GM21737 (cell line): ENCODE measurements at regions not wholly inside any gene's neighbourhood (a gene's known extent, or its start where the extent isn't known, plus 50 kb on each side); places are given as distances from the start of the nearest gene placed in this dataset.

Experiments used
- ATAC-seq: cut with Tn5 transposase; IDR thresholded peaks from one replicate; pipeline ENCODE4 v1.9.1; 2021; ENCODE audit warnings: mild to moderate bottlenecking, moderate library complexity; ENCODE audit not compliant: unreplicated experiment

GRCh38 chrY:17235769-17236168 is 644.3 kb downstream of the CDY2B start:
- no peak for ATAC-seq

GRCh38 chrY:17233435-17234109 is 646.4 kb downstream of the CDY2B start:
- no peak for ATAC-seq

DNA sequence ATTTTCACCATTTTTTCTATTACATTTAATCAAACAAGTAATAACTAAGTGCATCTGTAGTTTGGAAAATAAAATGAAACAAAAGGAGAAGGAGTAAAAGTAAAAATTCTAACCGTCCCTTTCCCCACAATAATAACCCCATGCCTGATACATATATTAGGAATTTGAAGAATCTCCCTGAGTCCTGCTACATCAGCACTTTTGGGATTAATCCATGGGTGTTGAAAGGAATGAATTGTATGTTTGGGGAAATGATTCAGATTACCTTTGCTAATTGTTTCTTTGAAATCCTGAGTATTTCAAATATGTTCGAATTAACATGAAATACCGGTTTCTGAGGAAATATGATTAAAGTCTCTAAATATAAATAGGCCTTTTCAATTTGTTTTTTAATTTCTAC is 648.0 kb downstream of the CDY2B start:
- no peak for ATAC-seq

DNA sequence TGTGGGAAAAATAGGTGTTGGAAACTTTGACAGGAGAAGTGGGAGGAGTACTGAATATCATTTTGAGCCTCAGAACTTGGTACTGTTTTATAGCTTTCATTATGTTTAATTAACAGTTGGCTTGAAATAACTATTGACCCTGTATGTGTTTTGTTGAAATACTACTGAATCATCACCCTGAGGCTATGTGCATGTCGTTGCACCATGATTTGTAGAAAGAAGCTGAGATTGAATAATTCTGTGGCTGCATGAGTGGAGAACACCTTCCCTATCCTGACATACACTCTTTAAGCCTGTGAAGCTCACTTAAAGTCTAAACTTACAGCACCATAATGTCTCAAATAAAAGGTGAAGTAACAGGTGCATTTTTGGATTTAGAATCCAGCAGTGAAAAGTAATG is 656.5 kb downstream of the CDY2B start:
- ATAC-seq, result no peak

GRCh38 chrY:17202395-17202794 is 677.6 kb downstream of the CDY2B start:
- ATAC-seq, result no peak

- ATAC-seq, result no peak
Measured at GRCh38 chrY:17184299-17184698, 695.7 kb downstream of the CDY2B start.

DNA sequence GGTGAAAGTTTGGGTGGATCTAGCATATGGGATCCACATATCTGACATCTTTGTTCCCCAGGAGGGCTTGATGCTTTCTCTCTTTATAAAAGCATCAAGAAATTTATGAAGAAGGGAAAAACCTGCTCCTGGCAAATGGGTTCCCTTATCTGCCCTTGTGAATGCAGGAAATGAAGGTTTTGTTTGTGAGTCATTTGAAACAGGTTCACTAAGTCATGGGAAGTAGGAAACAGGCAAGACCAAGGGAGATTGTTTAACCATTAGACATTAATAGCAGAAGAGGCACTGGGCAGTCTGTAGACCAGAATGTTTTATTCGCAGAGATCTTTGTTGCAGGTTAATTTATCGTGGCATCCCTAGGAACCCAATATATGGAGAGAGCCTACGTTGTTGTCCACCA is 713.1 kb downstream of the CDY2B start:
- ATAC-seq, result no peak

GRCh38 chrY:17122166-17122565 is 757.9 kb downstream of the CDY2B start:
- no peak for ATAC-seq

DNA sequence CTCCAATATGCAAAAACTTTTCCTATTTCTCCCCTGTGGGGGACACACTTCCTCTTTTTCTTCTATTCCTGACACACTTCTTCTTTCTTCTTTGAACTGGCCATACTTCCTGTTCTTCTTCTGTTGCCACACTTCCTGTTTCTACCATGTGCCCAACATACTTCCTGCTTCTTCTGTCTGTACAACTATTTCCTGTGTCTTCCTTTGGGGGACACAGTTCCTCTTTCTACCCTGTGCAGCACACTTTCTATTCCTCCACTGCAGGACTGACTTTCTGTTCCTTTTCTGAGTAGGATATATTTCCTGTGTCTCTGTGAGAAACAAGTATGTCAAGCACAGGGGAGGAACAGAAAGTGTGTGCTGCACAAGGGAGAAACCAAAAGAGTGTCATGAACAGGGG is 794.7 kb downstream of the CDY2B start:
- no peak for ATAC-seq

DNA sequence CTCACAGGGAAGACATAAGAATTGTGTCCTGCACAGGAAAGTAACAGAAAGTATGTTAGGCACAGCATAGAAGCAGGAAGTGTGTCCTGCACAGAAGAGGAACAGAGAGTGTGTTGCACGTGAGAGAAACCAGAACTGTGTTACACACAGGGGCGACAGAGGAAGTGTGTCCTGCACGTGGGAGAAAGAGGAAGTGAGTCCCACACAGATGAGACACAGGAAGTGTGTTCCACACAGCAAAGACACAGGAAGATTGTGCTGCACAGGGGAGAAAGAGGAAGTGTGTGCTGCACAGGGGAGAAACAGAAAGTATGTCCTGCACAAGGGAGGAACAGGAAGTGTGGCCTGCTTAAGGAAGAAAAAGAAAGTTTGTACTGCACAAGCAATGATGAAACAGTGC is 800.1 kb downstream of the CDY2B start:
- no peak for ATAC-seq

DNA sequence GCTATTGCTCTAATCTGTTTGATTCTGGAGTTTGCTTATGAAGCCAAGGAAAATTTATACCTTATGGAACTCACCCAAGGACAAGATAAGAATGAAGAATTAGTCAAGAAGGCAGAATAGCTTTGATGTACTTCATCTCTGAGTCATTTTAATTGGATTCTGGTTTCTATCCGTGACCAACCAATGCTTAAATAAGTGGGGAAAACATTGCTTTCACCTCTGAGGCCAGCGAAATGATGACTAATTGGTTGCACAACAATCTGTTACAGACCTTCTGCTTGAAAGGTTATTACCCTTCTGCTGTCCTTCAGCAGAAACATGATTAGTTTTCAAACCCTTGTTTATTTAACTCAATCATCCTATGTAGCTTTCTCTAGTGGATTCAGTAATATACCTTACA is 812.7 kb downstream of the CDY2B start:
- no peak for ATAC-seq

DNA sequence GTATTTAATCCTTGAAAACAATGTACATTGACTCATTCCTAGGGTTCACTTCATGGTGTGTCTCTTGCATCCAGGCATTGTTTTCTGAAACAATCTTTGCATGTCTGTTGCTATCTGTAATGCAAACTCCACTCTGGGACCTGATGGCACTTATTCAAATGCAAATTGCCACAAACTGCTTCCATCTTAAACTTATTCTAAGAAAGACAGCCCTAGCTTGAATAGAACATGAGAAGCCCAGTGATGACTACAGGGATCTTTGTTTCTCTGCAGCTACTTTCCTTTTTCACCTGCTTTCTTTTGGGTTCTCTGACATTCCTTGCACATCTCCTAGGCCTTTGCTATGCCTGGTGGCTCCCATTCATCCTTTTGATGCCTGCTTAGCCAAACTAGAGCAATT is 827.0 kb downstream of the CDY2B start:
- ATAC-seq, result no peak

- ATAC-seq, result no peak
Measured at GRCh38 chrY:17050374-17050773, 829.6 kb downstream of the CDY2B start.

- ATAC-seq, result no peak
Measured at GRCh38 chrY:17045124-17045523, 834.9 kb downstream of the CDY2B start.

GRCh38 chrY:17044723-17045122 is 835.3 kb downstream of the CDY2B start:
- no peak for ATAC-seq

DNA sequence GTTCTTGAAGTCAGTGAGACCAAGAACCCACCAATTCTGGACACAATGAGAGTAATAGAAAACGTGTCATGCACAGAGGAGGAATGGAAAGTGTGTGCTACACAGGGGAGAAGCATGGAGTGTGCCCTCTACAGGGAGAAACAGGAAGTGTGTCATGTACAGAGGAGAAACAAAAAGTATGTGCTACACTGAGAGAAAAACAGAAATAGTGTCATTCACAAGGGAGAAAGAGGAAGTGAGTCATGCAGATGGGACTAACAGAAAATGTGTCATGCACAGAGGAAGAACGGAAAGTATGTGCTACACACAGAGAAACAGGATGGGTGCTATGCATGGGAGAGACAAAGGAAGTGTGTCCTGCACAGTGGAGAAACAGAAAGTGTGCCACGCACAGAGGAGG is 835.7 kb downstream of the CDY2B start:
- ATAC-seq, result no peak

GRCh38 chrY:17038439-17038838 is 841.6 kb downstream of the CDY2B start:
- no peak for ATAC-seq

DNA sequence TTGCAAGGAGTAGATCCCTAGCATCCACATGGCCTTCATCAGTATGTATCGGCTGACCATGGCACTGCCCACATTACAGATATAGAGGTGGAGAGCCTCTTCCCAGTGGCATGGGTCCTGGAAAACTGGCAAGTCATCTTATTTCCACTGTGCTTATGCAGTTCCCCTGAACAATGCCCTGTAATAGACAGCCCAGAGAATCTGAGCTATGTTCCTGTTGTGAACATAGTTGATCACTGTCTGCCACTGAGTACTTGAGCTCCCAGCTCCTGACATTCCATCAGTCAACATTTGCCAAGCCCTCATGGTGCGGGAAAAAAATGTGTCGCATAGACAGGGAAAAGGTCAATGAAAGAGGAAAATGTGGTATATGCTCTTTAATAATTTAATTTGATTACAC is 861.9 kb downstream of the CDY2B start:
- no peak for ATAC-seq

DNA sequence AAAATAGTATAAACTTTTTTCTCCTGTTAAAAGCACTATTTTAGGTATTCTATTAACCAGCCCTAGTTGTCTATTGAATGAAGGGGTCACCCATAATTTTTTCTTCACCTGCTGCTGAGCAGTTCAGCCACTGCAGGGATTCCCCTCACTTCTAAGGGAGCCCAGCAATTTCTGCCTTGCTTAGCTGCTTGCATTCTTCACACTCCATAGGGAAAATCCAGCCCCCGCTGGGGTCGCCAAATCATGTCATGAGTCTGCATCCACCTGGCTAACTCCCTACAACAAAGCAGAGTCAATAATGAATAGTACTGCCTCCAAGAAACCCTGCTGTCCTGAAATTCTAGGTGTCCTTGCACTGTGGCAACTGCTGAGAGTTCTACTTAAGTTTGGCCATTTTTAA is 886.5 kb downstream of the CDY2B start:
- no peak for ATAC-seq

DNA sequence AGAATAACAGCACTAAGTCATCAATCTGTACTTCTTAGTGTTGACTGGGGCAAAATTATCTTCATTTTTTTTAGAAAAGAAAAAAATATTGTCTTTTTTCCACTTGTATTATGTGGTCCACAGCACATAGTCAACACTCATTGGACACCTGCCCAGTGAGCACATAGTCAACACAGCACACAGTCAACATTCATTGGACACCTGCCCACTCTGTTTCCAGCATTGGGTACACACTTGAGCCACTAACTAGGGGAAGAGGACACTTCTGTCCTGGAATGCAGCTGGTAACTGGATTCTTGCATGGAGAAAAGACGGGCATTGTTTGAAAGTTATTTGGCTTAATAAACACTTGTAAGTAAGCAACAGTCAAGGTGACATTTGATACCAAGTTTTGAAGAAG is 898.2 kb downstream of the CDY2B start:
- ATAC-seq, result no peak

DNA sequence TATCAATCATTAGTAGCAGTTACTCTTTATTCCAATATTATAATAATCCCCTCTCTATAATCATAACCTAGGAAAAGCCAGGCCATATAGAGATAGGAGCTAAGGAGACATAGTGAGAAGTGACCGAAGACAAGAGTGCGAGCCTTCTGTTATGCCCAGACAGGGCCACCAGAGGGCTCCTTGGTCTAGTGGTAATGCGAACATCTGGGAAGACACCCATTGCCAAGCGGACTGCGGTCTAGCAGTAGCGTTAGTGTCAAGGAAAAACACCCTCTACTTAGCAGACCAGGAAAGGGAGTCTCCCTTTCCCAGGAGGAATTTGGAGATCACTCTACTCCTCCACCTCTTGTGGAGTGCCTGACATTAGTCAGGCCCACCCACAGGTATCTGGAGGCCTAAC is 920.9 kb downstream of the CDY2B start:
- no peak for ATAC-seq

GRCh38 chrY:16947221-16947620 is 932.8 kb downstream of the CDY2B start:
- ATAC-seq, result no peak
